ENCODE measurements at regions not wholly inside any gene's neighbourhood (a gene's known extent, or its start where the extent isn't known, plus 50 kb on each side); places are given as distances from the start of the nearest gene placed in this dataset.

- DNase-seq (ENCODE audit: low read depth in 3 of 3, low spot score in 1 of 3): no peak
Observed at GRCh38 chr1:222045236-222045635, 303.3 kb upstream of the DUSP10 start.

GRCh38 chr1:222043444-222044292 lies 301.8 kb upstream of the DUSP10 start:
- DNase-seq (ENCODE audit: low read depth in 3 of 3, low spot score in 1 of 3): no peak

- no peak for DNase-seq (ENCODE audit: low read depth in 3 of 3, low spot score in 1 of 3)
Observed at GRCh38 chr1:222042120-222042519, 300.2 kb upstream of the DUSP10 start.

GRCh38 chr1:222040955-222041354 lies 299.1 kb upstream of the DUSP10 start:
- DNase-seq (ENCODE audit: low read depth in 3 of 3, low spot score in 1 of 3): no peak

GRCh38 chr1:222040121-222040805 lies 298.4 kb upstream of the DUSP10 start:
- DNase-seq (ENCODE audit: low read depth in 3 of 3, low spot score in 1 of 3): no peak

GRCh38 chr1:222038971-222039370 lies 297.1 kb upstream of the DUSP10 start:
- no peak for DNase-seq (ENCODE audit: low read depth in 3 of 3, low spot score in 1 of 3)

- no peak for DNase-seq (ENCODE audit: low read depth in 3 of 3, low spot score in 1 of 3)
Observed at GRCh38 chr1:222037720-222038119, 295.8 kb upstream of the DUSP10 start.

- no peak for DNase-seq (ENCODE audit: low read depth in 3 of 3, low spot score in 1 of 3)
Observed at GRCh38 chr1:222034790-222035189, 292.9 kb upstream of the DUSP10 start.

- DNase-seq (ENCODE audit: low read depth in 3 of 3, low spot score in 1 of 3): no peak
Observed at GRCh38 chr1:222033450-222033849, 291.6 kb upstream of the DUSP10 start.

GRCh38 chr1:222031318-222031717 lies 289.4 kb upstream of the DUSP10 start:
- no peak for DNase-seq (ENCODE audit: low read depth in 3 of 3, low spot score in 1 of 3)

GRCh38 chr1:222028676-222029075 lies 286.8 kb upstream of the DUSP10 start:
- no peak for DNase-seq (ENCODE audit: low read depth in 3 of 3, low spot score in 1 of 3)

GRCh38 chr1:222028116-222028515 lies 286.2 kb upstream of the DUSP10 start:
- no peak for DNase-seq (ENCODE audit: low read depth in 3 of 3, low spot score in 1 of 3)

- DNase-seq (ENCODE audit: low read depth in 3 of 3, low spot score in 1 of 3): no peak
Observed at GRCh38 chr1:222026280-222026679, 284.4 kb upstream of the DUSP10 start.

GRCh38 chr1:222023025-222023424 lies 281.1 kb upstream of the DUSP10 start:
- DNase-seq (ENCODE audit: low read depth in 3 of 3, low spot score in 1 of 3): no peak

- no peak for DNase-seq (ENCODE audit: low read depth in 3 of 3, low spot score in 1 of 3)
Observed at GRCh38 chr1:222021129-222021528, 279.2 kb upstream of the DUSP10 start.

- DNase-seq (ENCODE audit: low read depth in 3 of 3, low spot score in 1 of 3): no peak
Observed at GRCh38 chr1:222020553-222020952, 278.7 kb upstream of the DUSP10 start.

GRCh38 chr1:222019029-222019428 lies 277.1 kb upstream of the DUSP10 start:
- no peak for DNase-seq (ENCODE audit: low read depth in 3 of 3, low spot score in 1 of 3)

- DNase-seq (ENCODE audit: low read depth in 3 of 3, low spot score in 1 of 3): no peak
Observed at GRCh38 chr1:222018041-222018440, 276.2 kb upstream of the DUSP10 start.

GRCh38 chr1:222015686-222016085 lies 273.8 kb upstream of the DUSP10 start:
- DNase-seq (ENCODE audit: low read depth in 3 of 3, low spot score in 1 of 3): no peak

- no peak for DNase-seq (ENCODE audit: low read depth in 3 of 3, low spot score in 1 of 3)
Observed at GRCh38 chr1:222014001-222014400, 272.1 kb upstream of the DUSP10 start.

GRCh38 chr1:222012816-222013215 lies 270.9 kb upstream of the DUSP10 start:
- DNase-seq (ENCODE audit: low read depth in 3 of 3, low spot score in 1 of 3): no peak

GRCh38 chr1:222010306-222010705 lies 268.4 kb upstream of the DUSP10 start:
- no peak for DNase-seq (ENCODE audit: low read depth in 3 of 3, low spot score in 1 of 3)

Data from stimulated activated CD4-positive, alpha-beta T cell treated with anti-CD3 and anti-CD28 coated beads, TNF-alpha, amount 100 ng/mL, for 1 hour (primary cell).